ENCODE measurements at regions not wholly inside any gene's neighbourhood (a gene's known extent, or its start where the extent isn't known, plus 50 kb on each side); places are given as distances from the start of the nearest gene placed in this dataset.
A peak's percentile ranks its signal among the peaks of the same experiment; 100 is the strongest.

GRCh38 chr2:238684362-238685326, 163.2 kb upstream of the TWIST2 start:
- TF ChIP-seq, protein P1, sequence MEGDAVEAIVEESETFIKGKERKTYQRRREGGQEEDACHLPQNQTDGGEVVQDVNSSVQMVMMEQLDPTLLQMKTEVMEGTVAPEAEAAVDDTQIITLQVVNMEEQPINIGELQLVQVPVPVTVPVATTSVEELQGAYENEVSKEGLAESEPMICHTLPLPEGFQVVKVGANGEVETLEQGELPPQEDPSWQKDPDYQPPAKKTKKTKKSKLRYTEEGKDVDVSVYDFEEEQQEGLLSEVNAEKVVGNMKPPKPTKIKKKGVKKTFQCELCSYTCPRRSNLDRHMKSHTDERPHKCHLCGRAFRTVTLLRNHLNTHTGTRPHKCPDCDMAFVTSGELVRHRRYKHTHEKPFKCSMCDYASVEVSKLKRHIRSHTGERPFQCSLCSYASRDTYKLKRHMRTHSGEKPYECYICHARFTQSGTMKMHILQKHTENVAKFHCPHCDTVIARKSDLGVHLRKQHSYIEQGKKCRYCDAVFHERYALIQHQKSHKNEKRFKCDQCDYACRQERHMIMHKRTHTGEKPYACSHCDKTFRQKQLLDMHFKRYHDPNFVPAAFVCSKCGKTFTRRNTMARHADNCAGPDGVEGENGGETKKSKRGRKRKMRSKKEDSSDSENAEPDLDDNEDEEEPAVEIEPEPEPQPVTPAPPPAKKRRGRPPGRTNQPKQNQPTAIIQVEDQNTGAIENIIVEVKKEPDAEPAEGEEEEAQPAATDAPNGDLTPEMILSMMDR (IDR thresholded peaks at IDR 0.05): no peak
- TF ChIP-seq POLR2AphosphoS5 (IDR thresholded peaks at IDR 0.05; ENCODE audit: low read depth, low read length): peak; percentile 53; the same call in 1 of the 2 replicates
- TF ChIP-seq SIN3A (IDR thresholded peaks at IDR 0.05; ENCODE audit: borderline replicate concordance, low read depth, low read length): 0 out of 2 replicates have a peak, but pooled peaks have one; percentile 33
- TF ChIP-seq RCOR1 (IDR thresholded peaks at IDR 0.05; ENCODE audit: low read length): no peak
- TF ChIP-seq RXRA (IDR thresholded peaks at IDR 0.05; ENCODE audit: borderline replicate concordance, low read depth): peak; percentile 71; the same call in 1 of the 2 replicates
- peak; percentile 97 for TF ChIP-seq FOXM1 (IDR thresholded peaks at IDR 0.05; ENCODE audit: low read depth)
- TF ChIP-seq GABPA (IDR thresholded peaks at IDR 0.05; ENCODE audit: low read depth): no peak

Data from SK-N-SH (cell line).